WTC11 (cell line): ENCODE measurements at regions not wholly inside any gene's neighbourhood (a gene's known extent, or its start where the extent isn't known, plus 50 kb on each side); places are given as distances from the start of the nearest gene placed in this dataset.

ENCODE experiments used
- CDX4 ChIP-seq: fragments of 250-450 bp; sonication (Bioruptor Pico); IDR thresholded peaks from 2 replicates; pipeline ENCODE4 v1.9.0; 2021; ENCODE audit warnings: moderate library complexity, mild to moderate bottlenecking, inconsistent platforms, borderline replicate concordance
- JUN ChIP-seq: sonication (generic); formaldehyde crosslinking; IDR thresholded peaks from 2 replicates; pipeline ENCODE4 v1.8.0; 2023; ENCODE audit warnings: mild to moderate bottlenecking, missing genetic modification reagents
- RELA ChIP-seq: sonication (generic); formaldehyde crosslinking; IDR thresholded peaks from 2 replicates; pipeline ENCODE4 v1.8.1; 2022; ENCODE audit warnings: missing genetic modification reagents, mild to moderate bottlenecking, borderline replicate concordance
- TP53 ChIP-seq: sonication (generic); formaldehyde crosslinking; IDR thresholded peaks from 2 replicates; pipeline ENCODE4 v1.8.1; 2023; ENCODE audit warnings: mild to moderate bottlenecking, missing genetic modification reagents
- ZSCAN18 ChIP-seq: fragments of 250-450 bp; sonication (Bioruptor Pico); IDR thresholded peaks from 2 replicates; pipeline ENCODE4 v2.1.2; 2022; ENCODE audit warnings: mild to moderate bottlenecking, moderate library complexity
- TF ChIP-seq, protein P1 (sequence below): sonication (generic); formaldehyde crosslinking; IDR thresholded peaks from 2 replicates; pipeline ENCODE4 v1.8.0; 2022; ENCODE audit warnings: mild to moderate bottlenecking, missing genetic modification reagents

- TF ChIP-seq JUN (no peak), TP53 (CRISPR knock-in tag) (no peak), RELA (CRISPR knock-in tag) (no peak), CDX4 (CRISPR knock-in tag) (no peak), ZSCAN18 (CRISPR knock-in tag) (no peak)
- TF ChIP-seq, protein P1, sequence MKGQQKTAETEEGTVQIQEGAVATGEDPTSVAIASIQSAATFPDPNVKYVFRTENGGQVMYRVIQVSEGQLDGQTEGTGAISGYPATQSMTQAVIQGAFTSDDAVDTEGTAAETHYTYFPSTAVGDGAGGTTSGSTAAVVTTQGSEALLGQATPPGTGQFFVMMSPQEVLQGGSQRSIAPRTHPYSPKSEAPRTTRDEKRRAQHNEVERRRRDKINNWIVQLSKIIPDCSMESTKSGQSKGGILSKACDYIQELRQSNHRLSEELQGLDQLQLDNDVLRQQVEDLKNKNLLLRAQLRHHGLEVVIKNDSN = no peak
Observed at GRCh38 chr9:113764572-113764971, 111.5 kb upstream of the ZNF618 start.
